HEK293T (cell line): ENCODE measurements at regions not wholly inside any gene's neighbourhood (a gene's known extent, or its start where the extent isn't known, plus 50 kb on each side); places are given as distances from the start of the nearest gene placed in this dataset.

ENCODE experiments used
- ELF4 ChIP-seq: fragments of 450-650 bp; IDR thresholded peaks from 2 replicates; pipeline ENCODE4 v1.6.1; 2017; ENCODE audit warnings: antibody characterized with exemption
- FOXA1 ChIP-seq: fragments of 450-650 bp; IDR thresholded peaks from 2 replicates; pipeline ENCODE4 v1.6.1; 2016; ENCODE audit warnings: mild to moderate bottlenecking
- SP1 ChIP-seq: fragments of 450-650 bp; IDR thresholded peaks from 2 replicates; pipeline ENCODE4 v1.6.1; 2017

DNA sequence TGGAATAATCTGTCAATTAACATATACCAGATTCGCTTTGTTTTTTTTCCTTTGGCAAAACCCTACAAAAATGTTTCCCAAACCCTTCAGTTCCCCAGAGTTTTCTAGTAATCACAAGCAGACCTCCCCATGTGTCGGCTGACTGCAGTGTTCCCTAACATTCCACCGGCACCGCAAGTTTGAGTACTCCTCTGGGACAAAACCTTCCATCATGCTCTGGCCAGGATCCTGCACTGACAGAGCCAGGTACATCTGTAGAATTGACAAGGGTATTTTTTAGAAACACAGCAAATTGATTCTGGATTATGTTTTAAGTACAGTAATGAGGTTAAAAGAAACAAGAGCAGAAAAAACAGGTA is 174.7 kb downstream of the GAS1 start:
- no peak for TF ChIP-seq ELF4
- TF ChIP-seq FOXA1, result no peak
- TF ChIP-seq SP1, result no peak
